GM19438 (cell line): ENCODE measurements at regions not wholly inside any gene's neighbourhood (a gene's known extent, or its start where the extent isn't known, plus 50 kb on each side); places are given as distances from the start of the nearest gene placed in this dataset.

ENCODE experiments used
- ATAC-seq: cut with Tn5 transposase; IDR thresholded peaks from one replicate; pipeline ENCODE4 v1.9.1; 2021; ENCODE audit warnings: low read depth; ENCODE audit not compliant: unreplicated experiment

- ATAC-seq = no peak
Observed at GRCh38 chr11:26072614-26073153, 259.2 kb upstream of the ANO3 start.

- no peak for ATAC-seq
Observed at GRCh38 chr11:26073646-26074045, 258.3 kb upstream of the ANO3 start.

- no peak for ATAC-seq
Observed at GRCh38 chr11:26076233-26076990, 255.5 kb upstream of the ANO3 start.

- ATAC-seq = no peak
Observed at GRCh38 chr11:26078231-26078821, 253.6 kb upstream of the ANO3 start.

GRCh38 chr11:26084313-26084712 is 247.6 kb upstream of the ANO3 start:
- no peak for ATAC-seq

- no peak for ATAC-seq
Observed at GRCh38 chr11:26086028-26086427, 245.9 kb upstream of the ANO3 start.

- peak; percentile 87 for ATAC-seq
Observed at GRCh38 chr11:26087120-26087935, 244.6 kb upstream of the ANO3 start.

GRCh38 chr11:26088391-26088790 is 243.5 kb upstream of the ANO3 start:
- no peak for ATAC-seq

GRCh38 chr11:26090651-26091050 is 241.3 kb upstream of the ANO3 start:
- no peak for ATAC-seq

GRCh38 chr11:26093206-26093605 is 238.7 kb upstream of the ANO3 start:
- no peak for ATAC-seq

GRCh38 chr11:26095340-26095739 is 236.6 kb upstream of the ANO3 start:
- ATAC-seq = no peak

- ATAC-seq = no peak
Observed at GRCh38 chr11:26096451-26096850, 235.5 kb upstream of the ANO3 start.

GRCh38 chr11:26102325-26102724 is 229.6 kb upstream of the ANO3 start:
- no peak for ATAC-seq

- ATAC-seq = no peak
Observed at GRCh38 chr11:26105762-26106423, 226.0 kb upstream of the ANO3 start.

- no peak for ATAC-seq
Observed at GRCh38 chr11:26106726-26107125, 225.2 kb upstream of the ANO3 start.

- no peak for ATAC-seq
Observed at GRCh38 chr11:26109658-26110368, 222.1 kb upstream of the ANO3 start.

- no peak for ATAC-seq
Observed at GRCh38 chr11:26112264-26112663, 219.7 kb upstream of the ANO3 start.

GRCh38 chr11:26121466-26121865 is 210.5 kb upstream of the ANO3 start:
- no peak for ATAC-seq

- ATAC-seq = no peak
Observed at GRCh38 chr11:26126741-26127140, 205.2 kb upstream of the ANO3 start.

- ATAC-seq = no peak
Observed at GRCh38 chr11:26127336-26127735, 204.6 kb upstream of the ANO3 start.
